ENCODE measurements at regions not wholly inside any gene's neighbourhood (a gene's known extent, or its start where the extent isn't known, plus 50 kb on each side); places are given as distances from the start of the nearest gene placed in this dataset.
"Not testable (repeated sequence)": the region's sequence is repeated elsewhere in the genome, so short reads cannot be mapped to it uniquely, and the experiment has no call there.

GRCh38 chr12:19775976-19776375 lies 336.7 kb downstream of the AEBP2 start:
- not testable (repeated sequence) for TF ChIP-seq CTCF (IDR thresholded peaks at IDR 0.05); POLR2AphosphoS5 (IDR thresholded peaks at IDR 0.05; ENCODE audit: low read depth, low read length); TCF7L2 (IDR thresholded peaks at IDR 0.05; ENCODE audit: low read depth, low read length)
